ELR (cell line): ENCODE measurements at regions not wholly inside any gene's neighbourhood (a gene's known extent, or its start where the extent isn't known, plus 50 kb on each side); places are given as distances from the start of the nearest gene placed in this dataset.
"Not testable (repeated sequence)": the region's sequence is repeated elsewhere in the genome, so short reads cannot be mapped to it uniquely, and the experiment has no call there.

Experiments
- DNase-seq: peaks from one replicate; pipeline ENCODE4 v3.0.0-alpha.2; 2015; ENCODE audit warnings: low read depth

GRCh38 chr1:229710746-229711145 is 84.7 kb downstream of the URB2 start:
- no peak for DNase-seq

GRCh38 chr1:229714306-229714705 is 88.3 kb downstream of the URB2 start:
- DNase-seq: no peak

GRCh38 chr1:229714964-229715603 is 89.0 kb downstream of the URB2 start:
- peak; percentile 66 for DNase-seq

GRCh38 chr1:229716069-229716468 is 90.0 kb downstream of the URB2 start:
- no peak for DNase-seq

GRCh38 chr1:229716704-229717103 is 90.7 kb downstream of the URB2 start:
- no peak for DNase-seq

GRCh38 chr1:229717786-229718576 is 91.9 kb downstream of the URB2 start:
- no peak for DNase-seq

- DNase-seq: no peak
Measured at GRCh38 chr1:229726061-229726460, 100.0 kb downstream of the URB2 start.

GRCh38 chr1:229729916-229730315 is 103.9 kb downstream of the URB2 start:
- no peak for DNase-seq

GRCh38 chr1:229730573-229730972 is 104.5 kb downstream of the URB2 start:
- no peak for DNase-seq

- no peak for DNase-seq
Measured at GRCh38 chr1:229732061-229732460, 106.0 kb downstream of the URB2 start.

GRCh38 chr1:229736376-229736775 is 110.3 kb downstream of the URB2 start:
- no peak for DNase-seq

- DNase-seq: not testable (repeated sequence)
Measured at GRCh38 chr1:229742614-229743013, 116.6 kb downstream of the URB2 start.

GRCh38 chr1:229749992-229750391 is 123.9 kb downstream of the URB2 start:
- DNase-seq: no peak

GRCh38 chr1:229751610-229752009 is 125.6 kb downstream of the URB2 start:
- no peak for DNase-seq

GRCh38 chr1:229752679-229753078 is 126.6 kb downstream of the URB2 start:
- DNase-seq: no peak

- no peak for DNase-seq
Measured at GRCh38 chr1:229753764-229754551, 127.9 kb downstream of the URB2 start.

- DNase-seq: peak; percentile 84
Measured at GRCh38 chr1:229756666-229757065, 130.6 kb downstream of the URB2 start.

GRCh38 chr1:229757226-229757625 is 131.2 kb downstream of the URB2 start:
- DNase-seq: peak; percentile 39

- DNase-seq: peak; percentile 69
Measured at GRCh38 chr1:229758101-229759036, 132.3 kb downstream of the URB2 start.

- peak; percentile 79 for DNase-seq
Measured at GRCh38 chr1:229759037-229759435, 133.0 kb downstream of the URB2 start.

GRCh38 chr1:229759586-229759985 is 133.5 kb downstream of the URB2 start:
- no peak for DNase-seq
